KMS-11 (cell line): ENCODE measurements at regions not wholly inside any gene's neighbourhood (a gene's known extent, or its start where the extent isn't known, plus 50 kb on each side); places are given as distances from the start of the nearest gene placed in this dataset.

Source experiments
- H2AFZ ChIP-seq: fragments of 200-600 bp; sonication (generic); 2 replicates; pipeline ENCODE4 v1.6.1; 2016; ENCODE audit warnings: antibody characterized with exemption, mixed run types, low read depth
- H3K27ac ChIP-seq: fragments of 200-600 bp; sonication (generic); 2 replicates; pipeline ENCODE4 v1.6.1; 2016; ENCODE audit warnings: mild to moderate bottlenecking, mixed run types
- H3K27me3 ChIP-seq: fragments of 200-600 bp; sonication (generic); 2 replicates; pipeline ENCODE4 v1.6.1; 2017; ENCODE audit warnings: mild to moderate bottlenecking, low read depth, mixed run types, moderate library complexity; ENCODE audit not compliant: insufficient read depth
- H3K36me3 ChIP-seq: fragments of 200-600 bp; sonication (generic); 2 replicates; pipeline ENCODE4 v1.6.1; 2017; ENCODE audit warnings: mild to moderate bottlenecking, mixed run types; ENCODE audit not compliant: insufficient read depth
- H3K4me1 ChIP-seq: fragments of 200-600 bp; sonication (generic); 2 replicates; pipeline ENCODE4 v1.6.1; 2016; ENCODE audit warnings: mild to moderate bottlenecking, low read depth, mixed run types; ENCODE audit not compliant: poor library complexity, severe bottlenecking
- H3K4me2 ChIP-seq: fragments of 200-600 bp; sonication (generic); 2 replicates; pipeline ENCODE4 v1.7.0; 2016; ENCODE audit warnings: mild to moderate bottlenecking, mixed run types
- H3K4me3 ChIP-seq: fragments of 200-600 bp; sonication (generic); IDR thresholded peaks from 2 replicates; pipeline ENCODE4 v1.6.1; 2017; ENCODE audit warnings: low read depth, low read length, mixed read lengths; ENCODE audit not compliant: insufficient read depth
- H3K79me2 ChIP-seq: fragments of 200-600 bp; sonication (generic); 2 replicates; pipeline ENCODE4 v1.6.1; 2016; ENCODE audit warnings: low read depth, mixed run types; ENCODE audit not compliant: insufficient read depth
- H3K9ac ChIP-seq: fragments of 200-600 bp; sonication (generic); 2 replicates; pipeline ENCODE4 v1.6.1; 2016; ENCODE audit warnings: mild to moderate bottlenecking, mixed run types
- H4K20me1 ChIP-seq: fragments of 200-600 bp; sonication (generic); 2 replicates; pipeline ENCODE4 v1.6.1; 2016; ENCODE audit warnings: mild to moderate bottlenecking, mixed run types; ENCODE audit not compliant: insufficient read depth
- TF ChIP-seq, protein P1 (sequence below): fragments of 200-600 bp; sonication (generic); conservative IDR thresholded peaks from 2 replicates; pipeline ENCODE4 v1.6.1; 2017; ENCODE audit warnings: low read depth, mild to moderate bottlenecking, antibody characterized with exemption, low read length, moderate library complexity, mixed read lengths

DNA sequence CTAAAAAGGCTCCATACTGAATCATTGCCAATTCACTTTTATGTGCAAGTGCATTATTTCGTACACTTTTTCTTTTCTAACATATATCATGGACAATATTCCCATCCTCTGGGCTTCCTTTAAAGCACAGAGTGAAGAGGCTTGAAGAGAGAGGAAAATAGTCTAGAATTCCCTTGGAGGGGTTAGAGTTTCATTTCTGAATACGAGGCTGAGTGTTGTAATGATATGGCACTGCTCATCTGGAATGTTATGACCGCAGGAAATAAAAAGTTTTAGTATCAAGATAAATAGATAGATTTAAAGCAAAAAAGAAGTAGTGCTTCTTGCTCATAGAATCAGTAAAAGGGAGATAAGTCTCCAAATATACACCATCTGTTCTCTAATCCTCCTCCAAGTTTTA is 412.3 kb upstream of the SLITRK1 start:
- no peaks in the 10 kb centered on the region for H3K36me3 ChIP-seq
- no peaks in the 10 kb centered on the region for H3K27me3 ChIP-seq
- H3K4me3 ChIP-seq = no peak overlapping the region
- H3K4me2 ChIP-seq = no peak overlapping the region
- H2AFZ ChIP-seq = no peak overlapping the region
- no peaks in the 10 kb centered on the region for H4K20me1 ChIP-seq
- H3K4me1 ChIP-seq = no peaks in the 10 kb centered on the region
- no peaks in the 10 kb centered on the region for H3K79me2 ChIP-seq
- no peak overlapping the region for H3K9ac ChIP-seq
- H3K27ac ChIP-seq = no peak overlapping the region
- TF ChIP-seq, protein P1, sequence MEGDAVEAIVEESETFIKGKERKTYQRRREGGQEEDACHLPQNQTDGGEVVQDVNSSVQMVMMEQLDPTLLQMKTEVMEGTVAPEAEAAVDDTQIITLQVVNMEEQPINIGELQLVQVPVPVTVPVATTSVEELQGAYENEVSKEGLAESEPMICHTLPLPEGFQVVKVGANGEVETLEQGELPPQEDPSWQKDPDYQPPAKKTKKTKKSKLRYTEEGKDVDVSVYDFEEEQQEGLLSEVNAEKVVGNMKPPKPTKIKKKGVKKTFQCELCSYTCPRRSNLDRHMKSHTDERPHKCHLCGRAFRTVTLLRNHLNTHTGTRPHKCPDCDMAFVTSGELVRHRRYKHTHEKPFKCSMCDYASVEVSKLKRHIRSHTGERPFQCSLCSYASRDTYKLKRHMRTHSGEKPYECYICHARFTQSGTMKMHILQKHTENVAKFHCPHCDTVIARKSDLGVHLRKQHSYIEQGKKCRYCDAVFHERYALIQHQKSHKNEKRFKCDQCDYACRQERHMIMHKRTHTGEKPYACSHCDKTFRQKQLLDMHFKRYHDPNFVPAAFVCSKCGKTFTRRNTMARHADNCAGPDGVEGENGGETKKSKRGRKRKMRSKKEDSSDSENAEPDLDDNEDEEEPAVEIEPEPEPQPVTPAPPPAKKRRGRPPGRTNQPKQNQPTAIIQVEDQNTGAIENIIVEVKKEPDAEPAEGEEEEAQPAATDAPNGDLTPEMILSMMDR = no peak

DNA sequence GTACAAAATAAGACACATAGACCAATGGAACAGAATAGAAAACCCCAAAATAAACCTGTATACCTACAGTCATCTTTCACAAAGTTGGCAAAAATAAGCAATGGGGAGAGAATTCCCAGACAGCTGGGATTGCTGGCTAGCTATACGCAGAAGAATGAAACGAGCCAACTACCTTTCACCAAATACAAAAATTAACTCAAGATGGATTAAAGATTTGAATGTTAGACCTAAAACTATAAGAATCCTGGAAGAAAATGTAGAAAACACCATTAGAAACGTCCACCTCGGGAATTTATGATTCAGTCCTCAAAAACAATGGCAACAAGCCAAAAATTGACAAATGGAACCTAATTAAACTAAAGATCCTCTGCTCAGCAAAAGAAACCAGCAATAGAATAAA is 408.1 kb upstream of the SLITRK1 start:
- H3K27me3 ChIP-seq = no peaks in the 10 kb centered on the region
- no peaks in the 10 kb centered on the region for H3K79me2 ChIP-seq
- no peak overlapping the region for H3K4me3 ChIP-seq
- H3K4me2 ChIP-seq = no peak overlapping the region
- H3K9ac ChIP-seq = no peak overlapping the region
- H3K27ac ChIP-seq = no peak overlapping the region
- H3K36me3 ChIP-seq = no peaks in the 10 kb centered on the region
- TF ChIP-seq, protein P1 = no peak
- H3K4me1 ChIP-seq = no peaks in the 10 kb centered on the region
- no peak overlapping the region for H2AFZ ChIP-seq
- no peaks in the 10 kb centered on the region for H4K20me1 ChIP-seq

DNA sequence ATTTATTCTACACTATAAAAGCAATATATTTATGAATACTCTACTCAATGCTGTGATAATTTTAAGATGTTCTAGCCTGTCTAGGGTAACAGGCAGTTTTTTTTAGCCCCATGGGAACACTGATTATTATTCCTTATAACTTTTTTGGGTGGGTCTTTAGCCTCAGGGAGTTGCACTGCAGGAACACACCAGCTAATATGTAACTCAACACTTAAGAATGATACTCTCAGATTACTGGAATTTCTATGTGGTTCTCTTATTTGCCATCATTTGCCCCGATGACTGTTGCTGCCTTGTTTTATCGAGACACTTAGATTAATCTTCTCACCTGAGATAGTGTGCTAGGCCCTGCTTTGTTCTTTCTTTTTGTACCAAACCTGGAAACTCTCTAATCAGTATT is 396.9 kb upstream of the SLITRK1 start:
- TF ChIP-seq, protein P1 = no peak
- Histone ChIP-seq H2AFZ (no peak overlapping the region), H3K27me3 (no peaks in the 10 kb centered on the region), H3K4me1 (no peaks in the 10 kb centered on the region), H4K20me1 (no peaks in the 10 kb centered on the region), H3K27ac (no peak overlapping the region), H3K4me2 (no peak overlapping the region), H3K79me2 (no peaks in the 10 kb centered on the region), H3K36me3 (no peaks in the 10 kb centered on the region), H3K9ac (no peak overlapping the region), H3K4me3 (no peak overlapping the region)

DNA sequence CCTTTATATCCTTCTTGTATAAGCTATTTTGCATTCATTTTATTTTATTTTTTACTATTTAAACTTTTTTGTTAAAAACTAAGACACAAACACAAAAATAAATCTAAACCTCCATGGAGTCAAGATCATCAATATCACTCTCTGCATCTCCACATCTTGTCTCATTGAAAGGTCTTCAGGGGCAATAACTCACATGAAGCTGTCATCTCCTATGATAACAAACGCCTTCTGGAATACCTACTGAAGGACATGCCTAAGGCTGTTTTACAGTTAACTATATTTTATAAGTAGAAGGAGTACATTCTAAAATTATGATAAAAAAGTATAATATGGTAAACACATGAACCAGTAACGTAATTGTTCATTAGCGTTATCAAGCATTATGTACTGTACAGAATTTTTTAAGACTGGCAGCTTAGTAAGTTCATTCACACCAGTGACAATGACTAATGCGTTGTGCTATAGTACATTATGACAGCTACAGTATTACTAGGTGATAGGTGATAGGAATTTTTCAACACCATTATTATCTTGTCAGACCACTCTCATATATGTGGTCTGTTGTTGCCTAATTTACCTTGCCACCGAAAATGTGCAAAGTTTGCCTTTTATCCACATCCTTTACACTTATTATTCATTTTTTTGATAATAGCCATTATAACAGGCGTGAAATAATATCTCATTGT is 390.7 kb upstream of the SLITRK1 start:
- Histone ChIP-seq H3K79me2 (no peaks in the 10 kb centered on the region), H3K27me3 (no peaks in the 10 kb centered on the region), H3K4me3 (no peak overlapping the region), H3K4me2 (no peak overlapping the region), H3K27ac (no peak overlapping the region), H3K9ac (no peak overlapping the region), H4K20me1 (no peaks in the 10 kb centered on the region), H3K36me3 (no peaks in the 10 kb centered on the region), H2AFZ (no peak overlapping the region), H3K4me1 (peaks cover 7% of the 10 kb centered on the region)
- TF ChIP-seq, protein P1 = no peak
